GM23338 (cell line): ENCODE measurements at regions not wholly inside any gene's neighbourhood (a gene's known extent, or its start where the extent isn't known, plus 50 kb on each side); places are given as distances from the start of the nearest gene placed in this dataset.

Experiments
- EZH2phosphoT487 ChIP-seq: fragments of 200-600 bp; sonication (generic); IDR thresholded peaks from one replicate; pipeline ENCODE4 v1.8.1; 2018; ENCODE audit warnings: antibody characterized with exemption; ENCODE audit not compliant: unreplicated experiment
- TF ChIP-seq, protein P1 (sequence below), 2 experiments: fragments of 200-600 bp in 1 of 2; sonication (generic) in 1 of 2; conservative IDR thresholded peaks; 2 replicates each; pipeline versions ENCODE4 v1.5.1 to v1.6.1; 2016 to 2017; ENCODE audit warnings: antibody characterized with exemption in 2 of 2, low read depth in 2 of 2, mild to moderate bottlenecking in 2 of 2, moderate library complexity in 1 of 2
- TF ChIP-seq, protein P2 (sequence below): IDR thresholded peaks from one replicate; pipeline ENCODE4 v1.6.1; 2018; ENCODE audit warnings: antibody characterized with exemption; ENCODE audit not compliant: unreplicated experiment

- TF ChIP-seq, protein P1, sequence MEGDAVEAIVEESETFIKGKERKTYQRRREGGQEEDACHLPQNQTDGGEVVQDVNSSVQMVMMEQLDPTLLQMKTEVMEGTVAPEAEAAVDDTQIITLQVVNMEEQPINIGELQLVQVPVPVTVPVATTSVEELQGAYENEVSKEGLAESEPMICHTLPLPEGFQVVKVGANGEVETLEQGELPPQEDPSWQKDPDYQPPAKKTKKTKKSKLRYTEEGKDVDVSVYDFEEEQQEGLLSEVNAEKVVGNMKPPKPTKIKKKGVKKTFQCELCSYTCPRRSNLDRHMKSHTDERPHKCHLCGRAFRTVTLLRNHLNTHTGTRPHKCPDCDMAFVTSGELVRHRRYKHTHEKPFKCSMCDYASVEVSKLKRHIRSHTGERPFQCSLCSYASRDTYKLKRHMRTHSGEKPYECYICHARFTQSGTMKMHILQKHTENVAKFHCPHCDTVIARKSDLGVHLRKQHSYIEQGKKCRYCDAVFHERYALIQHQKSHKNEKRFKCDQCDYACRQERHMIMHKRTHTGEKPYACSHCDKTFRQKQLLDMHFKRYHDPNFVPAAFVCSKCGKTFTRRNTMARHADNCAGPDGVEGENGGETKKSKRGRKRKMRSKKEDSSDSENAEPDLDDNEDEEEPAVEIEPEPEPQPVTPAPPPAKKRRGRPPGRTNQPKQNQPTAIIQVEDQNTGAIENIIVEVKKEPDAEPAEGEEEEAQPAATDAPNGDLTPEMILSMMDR (conservative IDR thresholded peaks at IDR 0.05; ENCODE audit: low read depth in 2 of 2) = no peak
- TF ChIP-seq, protein P2, sequence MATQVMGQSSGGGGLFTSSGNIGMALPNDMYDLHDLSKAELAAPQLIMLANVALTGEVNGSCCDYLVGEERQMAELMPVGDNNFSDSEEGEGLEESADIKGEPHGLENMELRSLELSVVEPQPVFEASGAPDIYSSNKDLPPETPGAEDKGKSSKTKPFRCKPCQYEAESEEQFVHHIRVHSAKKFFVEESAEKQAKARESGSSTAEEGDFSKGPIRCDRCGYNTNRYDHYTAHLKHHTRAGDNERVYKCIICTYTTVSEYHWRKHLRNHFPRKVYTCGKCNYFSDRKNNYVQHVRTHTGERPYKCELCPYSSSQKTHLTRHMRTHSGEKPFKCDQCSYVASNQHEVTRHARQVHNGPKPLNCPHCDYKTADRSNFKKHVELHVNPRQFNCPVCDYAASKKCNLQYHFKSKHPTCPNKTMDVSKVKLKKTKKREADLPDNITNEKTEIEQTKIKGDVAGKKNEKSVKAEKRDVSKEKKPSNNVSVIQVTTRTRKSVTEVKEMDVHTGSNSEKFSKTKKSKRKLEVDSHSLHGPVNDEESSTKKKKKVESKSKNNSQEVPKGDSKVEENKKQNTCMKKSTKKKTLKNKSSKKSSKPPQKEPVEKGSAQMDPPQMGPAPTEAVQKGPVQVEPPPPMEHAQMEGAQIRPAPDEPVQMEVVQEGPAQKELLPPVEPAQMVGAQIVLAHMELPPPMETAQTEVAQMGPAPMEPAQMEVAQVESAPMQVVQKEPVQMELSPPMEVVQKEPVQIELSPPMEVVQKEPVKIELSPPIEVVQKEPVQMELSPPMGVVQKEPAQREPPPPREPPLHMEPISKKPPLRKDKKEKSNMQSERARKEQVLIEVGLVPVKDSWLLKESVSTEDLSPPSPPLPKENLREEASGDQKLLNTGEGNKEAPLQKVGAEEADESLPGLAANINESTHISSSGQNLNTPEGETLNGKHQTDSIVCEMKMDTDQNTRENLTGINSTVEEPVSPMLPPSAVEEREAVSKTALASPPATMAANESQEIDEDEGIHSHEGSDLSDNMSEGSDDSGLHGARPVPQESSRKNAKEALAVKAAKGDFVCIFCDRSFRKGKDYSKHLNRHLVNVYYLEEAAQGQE = no peak
- TF ChIP-seq EZH2phosphoT487 = no peak
Observed at GRCh38 chr10:123569436-123570035, 96.6 kb upstream of the GPR26 start.
